ENCODE measurements at regions not wholly inside any gene's neighbourhood (a gene's known extent, or its start where the extent isn't known, plus 50 kb on each side); places are given as distances from the start of the nearest gene placed in this dataset.

- Mint-ChIP-seq H3K36me3 (peaks cover 3% of the 10 kb centered on the region), H3K27me3 (ENCODE audit: low read depth) (no peaks in the 10 kb centered on the region), H3K27ac (no peak overlapping the region), H3K9me3 (peaks cover 29% of the 10 kb centered on the region), H3K4me1 (peaks cover 4% of the 10 kb centered on the region), H3K4me3 (no peak overlapping the region)
- DNase-seq (ENCODE audit: low spot score in 2 of 2, unreplicated experiment in 2 of 2): no peak
- TF ChIP-seq CTCF (IDR thresholded peaks at IDR 0.05; ENCODE audit: unreplicated experiment): no peak
These were observed 1090.9 kb downstream of the ROBO2 start for GRCh38 chr3:78130741-78131290.

GRCh38 chr3:78134496-78134895 is 1094.6 kb downstream of the ROBO2 start:
- no peaks in the 10 kb centered on the region for H3K36me3 Mint-ChIP-seq
- H3K4me3 Mint-ChIP-seq: no peak overlapping the region
- no peaks in the 10 kb centered on the region for H3K27me3 Mint-ChIP-seq (ENCODE audit: low read depth)
- DNase-seq (ENCODE audit: low spot score in 2 of 2, unreplicated experiment in 2 of 2): no peak
- peaks cover 9% of the 10 kb centered on the region for H3K9me3 Mint-ChIP-seq
- H3K27ac Mint-ChIP-seq: no peak overlapping the region
- TF ChIP-seq CTCF (IDR thresholded peaks at IDR 0.05; ENCODE audit: unreplicated experiment): no peak
- H3K4me1 Mint-ChIP-seq: peaks cover 10% of the 10 kb centered on the region

GRCh38 chr3:78139166-78139565 is 1099.3 kb downstream of the ROBO2 start:
- H3K9me3 Mint-ChIP-seq: peaks cover 26% of the 10 kb centered on the region

GRCh38 chr3:78140274-78140673 is 1100.4 kb downstream of the ROBO2 start:
- no peak overlapping the region for H3K27ac Mint-ChIP-seq
- TF ChIP-seq CTCF (IDR thresholded peaks at IDR 0.05; ENCODE audit: unreplicated experiment): no peak
- no peak for DNase-seq (ENCODE audit: low spot score in 2 of 2, unreplicated experiment in 2 of 2)
- H3K4me1 Mint-ChIP-seq: peaks cover 11% of the 10 kb centered on the region
- no peaks in the 10 kb centered on the region for H3K27me3 Mint-ChIP-seq (ENCODE audit: low read depth)
- H3K36me3 Mint-ChIP-seq: peaks cover 6% of the 10 kb centered on the region
- no peak overlapping the region for H3K4me3 Mint-ChIP-seq
- H3K9me3 Mint-ChIP-seq: peaks cover 30% of the 10 kb centered on the region

More at GRCh38 chr3:78139166-78139565, 1099.3 kb downstream of the ROBO2 start:
- H3K27ac Mint-ChIP-seq: no peak overlapping the region
- H3K4me1 Mint-ChIP-seq: peaks cover 11% of the 10 kb centered on the region
- H3K27me3 Mint-ChIP-seq (ENCODE audit: low read depth): no peaks in the 10 kb centered on the region
- DNase-seq (ENCODE audit: low spot score in 2 of 2, unreplicated experiment in 2 of 2): no peak
- no peak for TF ChIP-seq CTCF (IDR thresholded peaks at IDR 0.05; ENCODE audit: unreplicated experiment)
- H3K36me3 Mint-ChIP-seq: peaks cover 6% of the 10 kb centered on the region
- H3K4me3 Mint-ChIP-seq: no peak overlapping the region

- Mint-ChIP-seq H3K27ac (no peak overlapping the region), H3K36me3 (peaks cover 6% of the 10 kb centered on the region), H3K4me3 (no peak overlapping the region), H3K27me3 (ENCODE audit: low read depth) (no peaks in the 10 kb centered on the region), H3K9me3 (peaks cover 36% of the 10 kb centered on the region), H3K4me1 (peaks cover 11% of the 10 kb centered on the region)
- TF ChIP-seq CTCF (IDR thresholded peaks at IDR 0.05; ENCODE audit: unreplicated experiment): no peak
- DNase-seq (ENCODE audit: low spot score in 2 of 2, unreplicated experiment in 2 of 2): no peak
These were observed 1101.0 kb downstream of the ROBO2 start for GRCh38 chr3:78140866-78141265.

GRCh38 chr3:78141269-78141668 is 1101.4 kb downstream of the ROBO2 start:
- no peak overlapping the region for H3K27ac Mint-ChIP-seq
- peaks cover 40% of the 10 kb centered on the region for H3K9me3 Mint-ChIP-seq
- H3K27me3 Mint-ChIP-seq (ENCODE audit: low read depth): no peaks in the 10 kb centered on the region
- no peak for DNase-seq (ENCODE audit: low spot score in 2 of 2, unreplicated experiment in 2 of 2)
- TF ChIP-seq CTCF (IDR thresholded peaks at IDR 0.05; ENCODE audit: unreplicated experiment): no peak
- H3K4me1 Mint-ChIP-seq: peaks cover 11% of the 10 kb centered on the region
- no peak overlapping the region for H3K4me3 Mint-ChIP-seq
- H3K36me3 Mint-ChIP-seq: peaks cover 6% of the 10 kb centered on the region

All from mesothelial cell of epicardium (in vitro differentiated cells).